ENCODE measurements at regions not wholly inside any gene's neighbourhood (a gene's known extent, or its start where the extent isn't known, plus 50 kb on each side); places are given as distances from the start of the nearest gene placed in this dataset.
"Not testable (repeated sequence)": the region's sequence is repeated elsewhere in the genome, so short reads cannot be mapped to it uniquely, and the experiment has no call there.

DNA sequence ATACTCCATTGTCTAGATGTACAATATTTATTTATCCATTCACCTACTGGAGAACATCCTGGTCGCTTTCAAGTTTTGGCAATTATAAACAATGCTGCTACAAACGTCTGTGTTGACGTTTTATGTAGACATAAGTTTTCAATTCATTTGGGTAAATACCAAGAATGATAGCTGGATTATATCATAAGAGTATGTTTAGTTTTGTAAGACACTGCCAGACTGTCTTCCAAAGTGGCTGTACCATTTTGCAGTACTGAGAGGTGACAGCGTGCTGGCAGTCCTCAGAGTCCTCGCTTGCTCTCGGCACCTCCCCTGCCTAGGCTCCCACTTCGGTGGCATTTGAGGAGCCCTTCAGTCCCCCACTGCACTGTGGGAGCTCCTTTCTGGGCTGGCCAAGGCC, 253.3 kb upstream of the INTU start:
- DNase-seq: no peak

DNA sequence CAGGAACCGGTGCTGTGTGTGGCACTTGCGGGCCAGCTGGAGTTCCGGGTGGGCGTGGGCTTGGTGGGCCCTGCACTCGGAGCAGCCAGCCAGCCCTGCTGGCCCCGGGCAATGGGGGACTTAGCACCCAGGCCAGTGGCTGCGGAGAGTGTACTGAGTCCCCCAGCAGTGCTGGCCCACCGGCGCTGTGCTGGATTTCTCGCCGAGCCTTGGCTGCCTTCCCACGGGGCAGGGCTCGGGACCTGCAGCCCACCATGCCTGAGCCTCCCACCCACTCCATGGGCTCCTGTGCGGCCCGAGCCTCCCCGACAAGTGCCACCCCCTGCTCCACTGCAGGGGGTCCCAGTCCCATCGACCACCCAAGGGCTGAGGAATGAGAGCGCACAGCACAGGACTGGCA, 252.8 kb upstream of the INTU start:
- DNase-seq: not testable (repeated sequence)

DNA sequence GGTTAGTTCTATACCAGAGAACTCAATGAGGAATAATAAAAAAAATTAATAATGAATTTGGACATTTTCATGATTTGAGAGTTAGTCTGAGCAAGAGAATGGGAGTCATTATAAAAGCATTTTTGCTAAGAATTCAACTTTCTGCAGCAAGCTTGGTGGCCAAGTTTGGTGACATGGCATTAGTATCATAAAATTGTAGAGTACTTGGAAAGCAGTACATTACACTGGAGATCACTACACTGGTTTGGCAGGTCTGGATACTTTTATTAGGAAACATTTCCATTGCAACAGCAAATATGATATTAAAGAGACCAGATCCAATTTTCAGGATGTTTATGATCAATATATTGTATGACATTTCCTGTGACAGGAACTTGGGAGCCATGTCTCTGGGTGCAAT, 249.1 kb upstream of the INTU start:
- DNase-seq: no peak

- no peak for DNase-seq
Observed at GRCh38 chr4:127394516-127394915, 238.2 kb upstream of the INTU start.

DNA sequence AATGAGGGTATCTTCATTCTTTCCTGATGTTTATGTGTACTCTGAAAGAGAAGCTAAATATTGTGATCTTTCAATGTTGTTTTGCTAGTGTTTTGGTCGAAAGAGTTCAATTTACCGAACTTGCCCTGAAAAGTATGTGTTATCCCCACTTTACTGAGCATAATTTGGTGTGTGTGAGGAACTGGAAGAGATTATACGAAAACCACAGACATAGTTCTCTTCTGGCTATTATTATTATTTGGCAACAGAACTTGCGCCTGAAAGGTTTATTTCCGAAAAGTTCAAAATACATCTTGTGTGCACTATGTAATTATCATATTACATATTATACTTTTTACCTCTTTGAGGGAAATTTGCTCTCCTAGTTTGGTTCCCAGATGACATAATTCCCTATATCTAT, 232.5 kb upstream of the INTU start:
- DNase-seq: no peak

GRCh38 chr4:127400731-127401346, 231.9 kb upstream of the INTU start:
- peak; percentile 76 for DNase-seq

DNA sequence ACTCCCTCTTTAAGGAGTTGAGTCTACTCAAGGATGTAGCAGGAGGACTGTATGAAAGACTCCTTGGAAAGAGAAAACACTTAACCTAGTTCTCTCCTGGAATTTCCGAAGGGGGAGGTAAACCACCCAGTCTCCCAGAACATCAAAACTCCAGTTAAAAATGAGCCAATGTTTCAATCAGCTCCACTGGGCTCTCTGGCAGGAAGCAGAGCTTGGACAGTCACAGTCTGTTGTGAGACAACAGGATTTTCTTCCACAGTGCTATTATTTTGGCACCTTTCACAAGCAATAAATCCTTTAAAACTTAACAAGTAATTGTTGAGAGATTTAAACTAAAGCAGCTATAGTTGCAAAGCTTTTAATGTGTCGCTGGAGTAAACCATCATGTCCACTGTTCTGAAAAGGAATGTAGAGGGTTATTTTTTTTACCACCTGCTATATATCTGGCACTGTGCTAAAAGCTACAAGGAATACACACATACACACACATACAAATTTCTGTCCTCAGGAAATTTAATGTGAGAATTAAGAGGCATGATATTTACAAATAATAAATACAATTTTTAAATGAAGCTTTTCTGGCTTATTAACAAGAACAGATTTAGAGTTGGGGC, 229.2 kb upstream of the INTU start:
- no peak for DNase-seq

DNA sequence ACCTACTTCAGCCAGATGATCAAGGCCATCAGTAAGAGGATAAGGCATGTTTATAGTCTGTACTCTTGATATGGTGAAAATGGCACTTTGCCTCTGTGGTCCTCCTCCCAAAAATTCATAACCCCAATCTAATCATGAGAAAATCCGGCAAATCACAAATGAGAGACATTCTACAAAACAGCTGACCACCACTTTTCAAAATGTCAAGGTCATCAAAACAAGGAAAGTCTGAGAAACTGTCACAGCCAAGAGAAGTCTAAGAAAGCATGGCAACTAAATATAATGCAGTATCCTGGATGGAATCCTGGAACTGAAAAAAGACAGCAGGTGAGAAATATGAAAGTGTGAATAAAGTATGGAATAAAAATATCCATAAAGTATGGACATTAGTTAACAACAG, 226.6 kb upstream of the INTU start:
- DNase-seq: no peak

DNA sequence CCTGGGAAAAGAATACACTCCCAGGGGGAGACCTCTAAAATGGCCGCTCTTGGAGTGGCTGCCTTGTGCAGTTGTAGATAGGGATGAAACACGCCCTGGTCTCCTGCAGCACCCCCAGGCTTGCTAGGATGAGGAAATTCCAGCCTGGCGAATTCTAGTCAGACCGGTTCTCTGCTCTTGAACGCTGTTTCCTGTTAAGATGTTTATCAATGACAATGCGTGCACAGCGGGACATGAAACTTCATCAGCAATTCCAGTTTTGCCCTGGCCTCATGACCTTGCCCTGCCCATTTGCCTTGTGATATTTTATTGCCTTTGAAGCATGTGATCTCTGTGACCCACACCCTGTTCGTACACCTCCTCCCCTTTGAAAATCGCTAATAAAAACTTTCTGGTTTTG, 225.2 kb upstream of the INTU start:
- DNase-seq: not testable (repeated sequence)

GRCh38 chr4:127410201-127410600, 222.6 kb upstream of the INTU start:
- no peak for DNase-seq

- no peak for DNase-seq
Observed at GRCh38 chr4:127410644-127411043, 222.1 kb upstream of the INTU start.

DNA sequence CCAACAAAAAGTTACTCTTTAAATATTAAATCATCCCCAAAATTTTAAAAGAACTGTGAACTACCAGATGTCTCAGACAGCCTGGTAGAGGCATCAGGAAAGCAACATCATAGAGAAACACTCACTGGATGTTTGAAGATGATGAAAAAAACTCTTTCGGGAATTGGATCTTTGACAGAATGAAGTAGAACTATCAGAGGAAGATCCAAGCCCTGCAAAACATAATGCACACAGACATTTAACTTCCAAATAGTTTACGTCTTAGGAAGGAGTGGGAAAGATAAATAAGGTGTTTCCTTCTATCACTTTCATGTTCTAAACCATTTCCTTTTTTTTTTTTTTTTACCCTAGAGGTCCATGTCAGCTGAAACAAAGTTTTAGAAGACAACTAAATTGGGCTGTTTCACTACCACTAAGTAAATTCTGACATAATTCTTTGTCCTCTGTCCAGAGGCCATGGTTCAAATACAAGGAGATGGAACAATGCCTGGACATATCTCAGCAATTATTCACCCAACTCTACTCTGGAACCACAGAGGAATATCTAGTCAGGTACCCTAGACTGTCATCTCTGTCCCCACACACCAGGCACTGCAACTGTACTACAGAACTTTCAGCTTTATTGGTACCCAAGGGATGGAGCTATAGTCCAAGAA, 217.7 kb upstream of the INTU start:
- DNase-seq: no peak

- no peak for DNase-seq
Observed at GRCh38 chr4:127416115-127416514, 216.6 kb upstream of the INTU start.

DNA sequence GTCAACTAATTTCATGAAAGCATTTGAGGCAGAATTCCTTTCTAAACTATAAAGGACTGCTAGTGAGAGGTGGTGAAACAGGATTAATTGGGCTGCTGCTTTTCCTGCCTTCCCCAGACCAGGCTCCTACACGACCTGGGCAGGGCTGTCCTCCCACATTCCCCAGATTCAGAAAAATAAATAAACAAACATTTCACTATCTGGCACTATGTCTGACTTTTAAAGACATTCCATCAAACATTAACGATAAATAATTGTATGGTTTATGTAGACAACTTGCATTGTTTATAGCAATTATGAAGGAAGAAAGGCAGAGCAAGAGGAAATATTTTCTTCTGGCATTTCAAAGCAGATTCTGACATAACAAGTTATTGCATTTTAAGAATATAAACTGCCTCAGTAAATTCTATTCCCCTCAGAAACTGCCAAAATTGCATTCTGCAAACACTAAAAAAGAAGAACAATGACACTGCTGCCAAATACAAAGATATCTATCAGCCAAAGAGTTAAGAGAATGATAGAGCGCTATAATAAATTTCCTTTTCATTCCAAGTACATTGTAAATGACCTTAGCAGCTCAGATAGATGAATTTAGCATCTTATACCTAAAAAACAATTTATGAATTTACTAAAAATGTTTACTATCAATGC, 214.7 kb upstream of the INTU start:
- DNase-seq: no peak

DNA sequence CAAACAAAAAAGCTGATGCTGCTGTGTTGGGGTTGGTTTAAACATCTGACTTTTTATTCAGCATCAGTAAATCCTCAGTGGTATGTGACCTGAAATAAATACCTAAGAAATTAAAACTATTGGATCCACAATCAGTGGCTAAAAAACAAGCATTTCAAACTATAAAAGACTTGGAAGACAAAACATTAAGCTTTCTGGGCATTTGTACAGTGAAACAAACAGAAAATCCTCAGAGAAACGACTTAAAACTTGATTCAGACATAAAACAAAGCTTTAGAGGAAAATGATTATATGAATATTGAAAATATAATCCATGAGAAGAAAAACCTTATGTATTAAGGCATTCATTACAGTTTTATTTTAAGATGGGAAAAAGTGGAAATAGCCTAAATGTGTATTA, 213.3 kb upstream of the INTU start:
- DNase-seq: no peak

GRCh38 chr4:127421437-127421836, 211.3 kb upstream of the INTU start:
- DNase-seq: no peak

- no peak for DNase-seq
Observed at GRCh38 chr4:127425202-127425845, 207.4 kb upstream of the INTU start.

- DNase-seq: peak; percentile 56
Observed at GRCh38 chr4:127425851-127426250, 206.9 kb upstream of the INTU start.

DNA sequence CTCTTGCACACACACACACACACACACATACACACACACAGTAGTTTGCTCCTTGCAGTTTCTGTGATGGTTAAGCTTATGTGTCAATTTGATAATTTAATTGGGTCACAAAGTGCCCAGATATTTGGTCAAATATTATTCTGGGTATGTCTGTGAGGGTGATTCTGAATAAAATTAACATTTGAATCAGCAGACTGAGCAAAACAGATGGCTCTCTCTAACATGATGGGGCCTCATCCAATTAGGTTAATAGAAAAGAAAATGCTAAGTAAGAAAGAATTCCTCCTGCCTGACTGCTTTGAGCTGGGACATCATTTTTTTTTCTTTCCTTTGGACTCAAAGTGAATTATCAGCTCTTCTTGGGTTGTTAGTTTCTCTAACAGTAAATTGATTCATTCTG, 191.2 kb upstream of the INTU start:
- no peak for DNase-seq

DNA sequence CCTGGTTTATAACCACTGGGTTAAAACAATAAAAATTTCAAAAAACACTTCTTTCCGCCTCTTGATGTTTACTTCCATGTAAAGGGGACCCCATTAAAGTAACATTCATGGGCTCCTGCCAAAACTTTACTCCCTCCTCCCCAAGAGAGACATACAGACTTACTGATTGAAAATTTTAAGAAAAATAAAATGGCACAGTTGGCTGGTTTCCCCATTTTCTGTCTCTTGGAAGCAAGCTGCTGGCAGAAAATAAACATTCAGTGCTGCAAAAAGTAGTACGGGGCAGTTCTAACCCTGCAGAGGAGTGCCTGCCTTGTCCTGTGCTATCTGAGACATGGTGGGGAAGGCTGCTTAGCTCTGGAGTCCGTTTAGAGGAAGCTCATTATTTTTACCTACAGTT, 187.3 kb upstream of the INTU start:
- no peak for DNase-seq

DNA sequence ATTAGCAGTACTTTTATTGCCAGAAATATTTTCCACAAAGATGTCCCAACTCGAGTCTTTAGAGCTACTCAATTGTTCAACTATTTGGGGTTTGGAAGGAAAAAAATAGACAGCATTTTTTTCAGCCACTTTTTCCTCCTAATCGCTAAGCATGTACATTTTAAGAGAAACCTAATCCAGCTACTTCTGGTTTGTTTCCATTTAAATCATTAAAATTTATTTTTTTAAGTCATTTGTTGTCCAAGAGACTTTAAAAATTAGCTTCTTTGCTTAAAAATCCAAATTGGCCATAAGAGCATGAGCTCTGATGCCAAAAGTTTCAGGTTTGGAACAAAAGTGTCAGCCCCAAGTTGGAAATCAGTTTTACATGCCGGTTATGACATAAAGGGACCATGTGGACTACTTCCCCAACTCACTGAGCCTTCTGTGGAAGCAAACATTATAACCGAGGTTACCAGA, 186.3 kb upstream of the INTU start:
- no peak for DNase-seq

DNA sequence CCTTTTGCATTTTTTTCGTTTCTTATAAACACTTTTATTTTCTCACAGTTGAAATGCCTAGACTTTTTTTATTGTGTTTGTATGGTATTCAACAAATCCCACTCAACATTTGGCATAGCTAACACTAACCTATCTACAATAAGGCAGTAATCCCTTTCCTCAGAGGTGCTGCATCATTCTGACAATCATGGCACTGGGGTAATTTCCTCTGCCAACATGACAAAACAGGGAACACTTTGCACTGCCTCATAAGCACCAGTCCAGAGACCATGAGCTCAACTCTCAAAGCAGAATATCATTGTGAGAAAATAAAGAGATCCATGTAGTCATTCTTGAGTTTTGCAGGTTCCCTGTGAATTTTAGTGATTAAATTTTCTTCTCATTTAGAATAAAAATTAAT, 183.8 kb upstream of the INTU start:
- DNase-seq: no peak

DNA sequence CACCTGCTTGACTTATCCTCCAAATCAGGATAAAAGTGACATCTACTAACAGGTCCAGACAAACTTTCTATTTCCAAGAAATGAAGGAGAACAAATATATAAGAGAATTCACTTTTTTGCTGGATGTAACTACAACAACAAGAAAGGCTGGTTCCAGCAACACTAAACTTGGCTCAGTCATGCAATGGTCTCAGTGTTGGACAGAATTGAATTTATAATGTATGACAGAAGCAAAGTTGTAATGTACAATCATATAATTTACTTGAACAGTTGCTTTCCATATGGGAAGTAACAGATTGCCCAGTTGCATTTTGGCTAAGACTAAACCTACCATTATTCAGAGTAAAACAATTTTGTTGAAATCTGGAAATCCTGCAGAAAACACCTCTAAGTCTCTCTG, 183.3 kb upstream of the INTU start:
- DNase-seq: no peak

DNA sequence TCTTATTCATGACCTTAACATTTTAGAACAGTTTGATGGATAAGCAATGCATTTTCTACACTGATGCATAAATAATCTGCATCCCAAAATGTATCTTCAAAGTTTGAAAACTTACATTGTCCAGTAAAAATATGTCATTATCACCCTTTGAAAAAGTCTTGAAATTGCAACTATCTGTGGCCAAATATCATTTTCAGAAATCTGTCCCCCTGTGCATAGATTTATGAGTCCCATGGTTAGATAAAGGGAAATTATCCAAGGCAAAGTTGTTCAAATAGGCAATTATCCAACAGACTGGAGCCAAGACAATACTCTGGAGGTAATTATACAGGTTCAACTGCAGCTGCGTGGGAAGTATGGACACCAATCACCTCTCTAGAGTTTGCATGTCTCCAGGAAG, 182.5 kb upstream of the INTU start:
- no peak for DNase-seq
